OCI-LY1 (cell line): ENCODE measurements at regions not wholly inside any gene's neighbourhood (a gene's known extent, or its start where the extent isn't known, plus 50 kb on each side); places are given as distances from the start of the nearest gene placed in this dataset.

ENCODE experiments used
- H2AFZ ChIP-seq: fragments of 200-600 bp; sonication (generic), shearing (Covaris generic); 2 replicates; pipeline ENCODE4 v1.6.0; 2014; ENCODE audit warnings: antibody characterized with exemption, mild to moderate bottlenecking, low read length
- H3F3A ChIP-seq: fragments of 200-600 bp; sonication (generic), shearing (Covaris generic); 2 replicates; pipeline ENCODE4 v1.6.0; 2014; ENCODE audit warnings: mild to moderate bottlenecking, antibody characterized with exemption, low read length, moderate library complexity; ENCODE audit not compliant: insufficient read depth
- H3K27ac ChIP-seq: fragments of 200-600 bp; sonication (generic); 2 replicates; pipeline ENCODE4 v1.5.1; 2014; ENCODE audit warnings: low read length, mixed run types, mild to moderate bottlenecking, low read depth; ENCODE audit not compliant: poor library complexity, severe bottlenecking
- H3K27me3 ChIP-seq: fragments of 200-600 bp; sonication (generic); 2 replicates; pipeline ENCODE4 v1.6.0; 2014; ENCODE audit warnings: antibody characterized with exemption, mild to moderate bottlenecking, low read length, moderate library complexity; ENCODE audit not compliant: insufficient read depth
- H3K36me3 ChIP-seq: fragments of 200-600 bp; sonication (generic); 2 replicates; pipeline ENCODE4 v1.6.1; 2014; ENCODE audit warnings: mild to moderate bottlenecking, antibody characterized with exemption, low read length, moderate library complexity, mixed read lengths; ENCODE audit not compliant: insufficient read depth
- H3K4me1 ChIP-seq: fragments of 200-600 bp; sonication (generic); 2 replicates; pipeline ENCODE4 v1.5.1; 2014; ENCODE audit warnings: mild to moderate bottlenecking, low read length, moderate library complexity; ENCODE audit not compliant: insufficient read depth, severe bottlenecking
- H3K4me2 ChIP-seq: fragments of 200-600 bp; sonication (generic), shearing (Covaris generic); 2 replicates; pipeline ENCODE4 v1.6.1; 2014; ENCODE audit warnings: low read length
- H3K4me3 ChIP-seq: fragments of 200-600 bp; sonication (generic); 2 replicates; pipeline ENCODE4 v1.5.1; 2014; ENCODE audit warnings: low read length, low read depth, mild to moderate bottlenecking, mixed read lengths; ENCODE audit not compliant: poor library complexity, severe bottlenecking
- H3K79me2 ChIP-seq: fragments of 200-600 bp; shearing (Covaris generic); 2 replicates; pipeline ENCODE4 v1.6.1; 2016; ENCODE audit warnings: mixed run types, low read length, mixed read lengths; ENCODE audit not compliant: insufficient read depth
- H3K9ac ChIP-seq: fragments of 200-600 bp; sonication (generic), shearing (Covaris generic); 2 replicates; pipeline ENCODE4 v1.6.1; 2014; ENCODE audit warnings: mild to moderate bottlenecking, low read length, mixed read lengths
- H3K9me2 ChIP-seq: fragments of 200-600 bp; sonication (generic), shearing (Covaris generic); 2 replicates; pipeline ENCODE4 v1.6.1; 2014; ENCODE audit warnings: low read depth, mild to moderate bottlenecking, low read length, mixed read lengths
- H3K9me3 ChIP-seq: fragments of 200-600 bp; shearing (Covaris generic); 2 replicates; pipeline ENCODE4 v1.6.1; 2014; ENCODE audit warnings: low read length, mixed read lengths
- H4K20me1 ChIP-seq: fragments of 200-600 bp; sonication (generic), shearing (Covaris generic); 2 replicates; pipeline ENCODE4 v1.6.0; 2016; ENCODE audit warnings: mild to moderate bottlenecking, low read length; ENCODE audit not compliant: insufficient read depth
- EZH2 ChIP-seq: fragments of 200-600 bp; sonication (generic), shearing (Covaris generic); IDR thresholded peaks from 2 replicates; pipeline ENCODE4 v1.8.0; 2017; ENCODE audit warnings: borderline replicate concordance, mixed run types, mild to moderate bottlenecking, antibody characterized with exemption, low read length, moderate library complexity, mixed read lengths
- TF ChIP-seq, protein P1 (sequence below): fragments of 200-600 bp; sonication (generic), shearing (Covaris generic); IDR thresholded peaks from 2 replicates; pipeline ENCODE4 v1.5.1; 2017; ENCODE audit warnings: mild to moderate bottlenecking, antibody characterized with exemption, low read length, moderate library complexity, mixed read lengths

- Histone ChIP-seq H3K4me3 (no peak overlapping the region), H2AFZ (no peak overlapping the region), H3K4me2 (no peak overlapping the region)
Measured at GRCh38 chr16:8512941-8513624, 77.2 kb downstream of the TMEM114 start.

GRCh38 chr16:8511464-8511863 is 78.8 kb downstream of the TMEM114 start:
- no peaks in the 10 kb centered on the region for H3K27me3 ChIP-seq
- H3K27ac ChIP-seq: no peak overlapping the region
- H3K9me3 ChIP-seq: no peaks in the 10 kb centered on the region
- H3K4me1 ChIP-seq: no peaks in the 10 kb centered on the region
- TF ChIP-seq EZH2: no peak
- TF ChIP-seq, protein P1, sequence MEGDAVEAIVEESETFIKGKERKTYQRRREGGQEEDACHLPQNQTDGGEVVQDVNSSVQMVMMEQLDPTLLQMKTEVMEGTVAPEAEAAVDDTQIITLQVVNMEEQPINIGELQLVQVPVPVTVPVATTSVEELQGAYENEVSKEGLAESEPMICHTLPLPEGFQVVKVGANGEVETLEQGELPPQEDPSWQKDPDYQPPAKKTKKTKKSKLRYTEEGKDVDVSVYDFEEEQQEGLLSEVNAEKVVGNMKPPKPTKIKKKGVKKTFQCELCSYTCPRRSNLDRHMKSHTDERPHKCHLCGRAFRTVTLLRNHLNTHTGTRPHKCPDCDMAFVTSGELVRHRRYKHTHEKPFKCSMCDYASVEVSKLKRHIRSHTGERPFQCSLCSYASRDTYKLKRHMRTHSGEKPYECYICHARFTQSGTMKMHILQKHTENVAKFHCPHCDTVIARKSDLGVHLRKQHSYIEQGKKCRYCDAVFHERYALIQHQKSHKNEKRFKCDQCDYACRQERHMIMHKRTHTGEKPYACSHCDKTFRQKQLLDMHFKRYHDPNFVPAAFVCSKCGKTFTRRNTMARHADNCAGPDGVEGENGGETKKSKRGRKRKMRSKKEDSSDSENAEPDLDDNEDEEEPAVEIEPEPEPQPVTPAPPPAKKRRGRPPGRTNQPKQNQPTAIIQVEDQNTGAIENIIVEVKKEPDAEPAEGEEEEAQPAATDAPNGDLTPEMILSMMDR: no peak
- no peaks in the 10 kb centered on the region for H3K79me2 ChIP-seq
- no peak overlapping the region for H2AFZ ChIP-seq
- H3K4me2 ChIP-seq: no peak overlapping the region
- H3K36me3 ChIP-seq: no peaks in the 10 kb centered on the region
- no peaks in the 10 kb centered on the region for H3F3A ChIP-seq
- H3K9ac ChIP-seq: no peak overlapping the region
- no peaks in the 10 kb centered on the region for H3K9me2 ChIP-seq
- H3K4me3 ChIP-seq: no peak overlapping the region
- no peaks in the 10 kb centered on the region for H4K20me1 ChIP-seq

More at GRCh38 chr16:8512941-8513624, 77.2 kb downstream of the TMEM114 start:
- H3K36me3 ChIP-seq: no peaks in the 10 kb centered on the region
- no peaks in the 10 kb centered on the region for H3K27me3 ChIP-seq
- no peak overlapping the region for H3K27ac ChIP-seq
- H3K9me2 ChIP-seq: no peaks in the 10 kb centered on the region
- no peaks in the 10 kb centered on the region for H3F3A ChIP-seq
- H4K20me1 ChIP-seq: no peaks in the 10 kb centered on the region
- no peak overlapping the region for H3K9ac ChIP-seq
- H3K79me2 ChIP-seq: no peaks in the 10 kb centered on the region
- no peaks in the 10 kb centered on the region for H3K4me1 ChIP-seq
- no peaks in the 10 kb centered on the region for H3K9me3 ChIP-seq
- no peak for TF ChIP-seq EZH2
- TF ChIP-seq, protein P1: no peak

DNA sequence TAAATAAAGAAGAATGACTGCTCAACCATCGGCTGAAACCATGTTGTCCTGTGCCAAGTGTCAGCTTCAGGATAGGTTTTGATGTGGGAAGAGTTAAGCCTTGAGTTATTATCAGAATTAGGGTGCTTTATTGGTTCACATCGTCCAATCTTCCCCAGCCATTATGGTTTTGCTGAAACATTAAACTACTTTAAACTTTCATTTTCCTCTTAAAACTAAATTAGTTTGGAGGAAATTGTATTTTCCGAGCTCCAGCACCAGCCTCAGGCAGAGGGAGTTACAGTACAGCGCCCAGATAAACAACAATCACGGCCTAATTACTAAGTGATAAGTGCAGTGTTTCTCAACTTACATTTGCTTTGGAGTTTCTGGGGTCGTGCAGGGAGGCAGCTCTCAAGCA is 80.2 kb downstream of the TMEM114 start:
- no peak overlapping the region for H2AFZ ChIP-seq
- no peaks in the 10 kb centered on the region for H4K20me1 ChIP-seq
- H3K4me2 ChIP-seq: no peak overlapping the region
- no peaks in the 10 kb centered on the region for H3K4me1 ChIP-seq
- H3K4me3 ChIP-seq: no peak overlapping the region
- no peaks in the 10 kb centered on the region for H3K9me3 ChIP-seq
- no peak overlapping the region for H3K9ac ChIP-seq
- no peaks in the 10 kb centered on the region for H3F3A ChIP-seq
- no peaks in the 10 kb centered on the region for H3K9me2 ChIP-seq
- H3K36me3 ChIP-seq: no peaks in the 10 kb centered on the region
- H3K79me2 ChIP-seq: no peaks in the 10 kb centered on the region
- TF ChIP-seq EZH2: no peak
- TF ChIP-seq, protein P1: no peak
- H3K27ac ChIP-seq: no peak overlapping the region
- H3K27me3 ChIP-seq: no peaks in the 10 kb centered on the region
